ENCODE measurements at regions not wholly inside any gene's neighbourhood (a gene's known extent, or its start where the extent isn't known, plus 50 kb on each side); places are given as distances from the start of the nearest gene placed in this dataset.

DNA sequence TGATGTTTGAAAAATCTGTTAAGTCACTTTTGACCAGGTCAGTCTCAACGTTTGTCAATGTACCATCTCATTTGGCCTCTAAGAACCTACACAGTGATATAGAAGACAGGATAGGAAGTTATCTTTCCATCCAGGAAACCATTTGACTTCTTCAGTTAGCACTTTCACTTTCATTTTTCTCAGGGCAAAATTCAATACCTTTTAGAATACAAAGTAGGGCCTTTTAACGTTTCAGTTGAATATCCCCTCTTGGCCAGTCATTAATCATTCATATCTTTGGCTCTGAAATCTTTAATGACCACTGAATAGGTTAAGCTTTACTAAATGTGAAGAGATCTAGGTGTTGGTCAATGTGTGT lies 101.1 kb upstream of the GNAQ start:
- H3K36me3 ChIP-seq (ENCODE audit: control insufficient read depth in 2 of 2, insufficient read depth in 1 of 2, low read length in 2 of 2): no peaks in the 10 kb centered on the region
- no peaks in the 10 kb centered on the region for H3K9me3 ChIP-seq (ENCODE audit: control insufficient read depth, insufficient read depth, low read depth, low read length)
- no peak overlapping the region for H3K4me3 ChIP-seq (ENCODE audit: low read depth, low read length)
- ChIA-PET CTCF (no interaction called here), POLR2A (no interaction called here)
- H3K4me1 ChIP-seq (ENCODE audit: control insufficient read depth, insufficient read depth, low read length): no peaks in the 10 kb centered on the region
- no peak for TF ChIP-seq FEZF1 (tag by site-specific recombination; IDR thresholded peaks at IDR 0.05)
- no peak for TF ChIP-seq ZNF335 (tag by site-specific recombination; conservative IDR thresholded peaks at IDR 0.05)
- H3K27ac ChIP-seq (ENCODE audit: extremely low read depth, low read depth, low read length): no peak overlapping the region

DNA sequence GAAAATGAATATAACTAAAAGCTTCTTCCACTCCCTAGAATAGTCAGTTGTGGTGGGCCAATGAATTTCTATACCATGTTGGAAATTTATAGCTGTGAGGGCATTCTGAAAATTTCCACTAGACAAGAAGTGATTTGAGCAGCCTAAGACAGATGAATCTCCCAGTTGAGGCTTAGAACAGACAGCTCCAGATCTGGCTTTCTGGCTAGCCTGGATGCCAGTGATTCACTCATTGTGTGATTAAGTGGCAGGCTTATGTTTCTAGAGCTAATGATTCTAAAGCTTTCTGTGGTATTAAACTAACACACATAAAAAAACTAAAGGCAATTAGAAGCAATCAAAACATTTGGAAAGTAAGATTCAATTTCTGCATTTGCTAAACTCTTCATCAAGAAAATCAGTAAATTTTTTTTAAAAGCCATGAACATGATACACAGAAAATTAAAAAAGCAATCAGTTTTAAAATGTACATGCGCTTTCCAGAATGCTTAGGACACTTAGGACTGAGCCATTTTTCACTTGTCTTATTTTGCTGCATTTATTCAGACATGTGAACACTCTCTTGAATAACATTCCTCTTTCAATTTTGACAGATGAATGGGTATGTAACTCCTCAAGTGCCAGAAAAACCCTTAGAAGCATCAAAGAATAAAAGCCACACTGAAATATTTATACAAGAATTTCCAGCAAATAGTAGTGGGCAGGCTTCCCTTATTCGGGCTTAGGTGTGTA lies 100.5 kb upstream of the GNAQ start:
- TF ChIP-seq GLIS1 (tag by site-specific recombination; IDR thresholded peaks at IDR 0.05) (no peak), ZNF366 (tag by site-specific recombination; conservative IDR thresholded peaks at IDR 0.05) (no peak), ZNF777 (tag by site-specific recombination; IDR thresholded peaks at IDR 0.05; ENCODE audit: borderline replicate concordance) (no peak), ZNF239 (tag by site-specific recombination; IDR thresholded peaks at IDR 0.05) (no peak), ZNF660 (tag by site-specific recombination; IDR thresholded peaks at IDR 0.05) (no peak), ZNF114 (tag by site-specific recombination; IDR thresholded peaks at IDR 0.05) (no peak), ZNF600 (tag by site-specific recombination; IDR thresholded peaks at IDR 0.05) (no peak), YY2 (tag by site-specific recombination; IDR thresholded peaks at IDR 0.05) (no peak), ZNF768 (tag by site-specific recombination; IDR thresholded peaks at IDR 0.05) (no peak), ZNF792 (tag by site-specific recombination; IDR thresholded peaks at IDR 0.05) (no peak), ZNF48 (tag by site-specific recombination; IDR thresholded peaks at IDR 0.05) (no peak), WT1 (tag by site-specific recombination; IDR thresholded peaks at IDR 0.05) (no peak), SP3 (tag by site-specific recombination; IDR thresholded peaks at IDR 0.05) (no peak), ZNF155 (tag by site-specific recombination; IDR thresholded peaks at IDR 0.05) (no peak), ZNF223 (tag by site-specific recombination; IDR thresholded peaks at IDR 0.05) (no peak), ZSCAN23 (tag by site-specific recombination; IDR thresholded peaks at IDR 0.05) (no peak)
- TF ChIP-seq, protein P1, sequence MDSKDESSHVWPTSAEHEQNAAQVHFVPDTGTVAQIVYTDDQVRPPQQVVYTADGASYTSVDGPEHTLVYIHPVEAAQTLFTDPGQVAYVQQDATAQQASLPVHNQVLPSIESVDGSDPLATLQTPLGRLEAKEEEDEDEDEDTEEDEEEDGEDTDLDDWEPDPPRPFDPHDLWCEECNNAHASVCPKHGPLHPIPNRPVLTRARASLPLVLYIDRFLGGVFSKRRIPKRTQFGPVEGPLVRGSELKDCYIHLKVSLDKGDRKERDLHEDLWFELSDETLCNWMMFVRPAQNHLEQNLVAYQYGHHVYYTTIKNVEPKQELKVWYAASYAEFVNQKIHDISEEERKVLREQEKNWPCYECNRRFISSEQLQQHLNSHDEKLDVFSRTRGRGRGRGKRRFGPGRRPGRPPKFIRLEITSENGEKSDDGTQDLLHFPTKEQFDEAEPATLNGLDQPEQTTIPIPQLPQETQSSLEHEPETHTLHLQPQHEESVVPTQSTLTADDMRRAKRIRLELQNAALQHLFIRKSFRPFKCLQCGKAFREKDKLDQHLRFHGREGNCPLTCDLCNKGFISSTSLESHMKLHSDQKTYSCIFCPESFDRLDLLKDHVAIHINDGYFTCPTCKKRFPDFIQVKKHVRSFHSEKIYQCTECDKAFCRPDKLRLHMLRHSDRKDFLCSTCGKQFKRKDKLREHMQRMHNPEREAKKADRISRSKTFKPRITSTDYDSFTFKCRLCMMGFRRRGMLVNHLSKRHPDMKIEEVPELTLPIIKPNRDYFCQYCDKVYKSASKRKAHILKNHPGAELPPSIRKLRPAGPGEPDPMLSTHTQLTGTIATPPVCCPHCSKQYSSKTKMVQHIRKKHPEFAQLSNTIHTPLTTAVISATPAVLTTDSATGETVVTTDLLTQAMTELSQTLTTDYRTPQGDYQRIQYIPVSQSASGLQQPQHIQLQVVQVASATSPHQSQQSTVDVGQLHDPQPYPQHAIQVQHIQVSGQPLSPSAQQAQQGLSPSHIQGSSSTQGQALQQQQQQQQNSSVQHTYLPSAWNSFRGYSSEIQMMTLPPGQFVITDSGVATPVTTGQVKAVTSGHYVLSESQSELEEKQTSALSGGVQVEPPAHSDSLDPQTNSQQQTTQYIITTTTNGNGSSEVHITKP (tag by site-specific recombination; IDR thresholded peaks at IDR 0.05): no peak
- TF ChIP-seq, protein P2, sequence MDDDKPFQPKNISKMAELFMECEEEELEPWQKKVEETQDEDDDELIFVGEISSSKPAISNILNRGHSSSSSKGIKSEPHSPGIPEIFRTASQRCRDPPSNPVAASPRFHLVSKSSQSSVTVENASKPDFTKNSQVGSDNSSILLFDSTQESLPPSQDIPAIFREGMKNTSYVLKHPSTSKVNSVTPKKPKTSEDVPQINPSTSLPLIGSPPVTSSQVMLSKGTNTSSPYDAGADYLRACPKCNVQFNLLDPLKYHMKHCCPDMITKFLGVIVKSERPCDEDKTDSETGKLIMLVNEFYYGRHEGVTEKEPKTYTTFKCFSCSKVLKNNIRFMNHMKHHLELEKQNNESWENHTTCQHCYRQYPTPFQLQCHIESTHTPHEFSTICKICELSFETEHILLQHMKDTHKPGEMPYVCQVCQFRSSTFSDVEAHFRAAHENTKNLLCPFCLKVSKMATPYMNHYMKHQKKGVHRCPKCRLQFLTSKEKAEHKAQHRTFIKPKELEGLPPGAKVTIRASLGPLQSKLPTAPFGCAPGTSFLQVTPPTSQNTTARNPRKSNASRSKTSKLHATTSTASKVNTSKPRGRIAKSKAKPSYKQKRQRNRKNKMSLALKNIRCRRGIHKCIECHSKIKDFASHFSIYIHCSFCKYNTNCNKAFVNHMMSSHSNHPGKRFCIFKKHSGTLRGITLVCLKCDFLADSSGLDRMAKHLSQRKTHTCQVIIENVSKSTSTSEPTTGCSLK (tag by site-specific recombination; IDR thresholded peaks at IDR 0.05): no peak
- POLR2A ChIA-PET: interaction anchor here (1.1 kb wide), 1 partner anchor 104 kb away, joined by 3 read pairs; no protein-coding TSS in a partner anchor

More for the DNA sequence above, 100.5 kb upstream of the GNAQ start:
- no peak overlapping the region for H3K4me3 ChIP-seq (ENCODE audit: low read depth, low read length)
- CTCF ChIA-PET: interaction anchor here (0.6 to 1.2 kb wide), 5 partner anchors 10 to 699 kb away, joined by 3 to 4 read pairs (median 3); no protein-coding TSS in a partner anchor
- no peaks in the 10 kb centered on the region for H3K9me3 ChIP-seq (ENCODE audit: control insufficient read depth, insufficient read depth, low read depth, low read length)
- H3K4me1 ChIP-seq (ENCODE audit: control insufficient read depth, insufficient read depth, low read length): no peaks in the 10 kb centered on the region
- H3K27ac ChIP-seq (ENCODE audit: extremely low read depth, low read depth, low read length): no peak overlapping the region
- H3K36me3 ChIP-seq (ENCODE audit: control insufficient read depth in 2 of 2, insufficient read depth in 1 of 2, low read length in 2 of 2): no peaks in the 10 kb centered on the region
